Activated CD4-positive, alpha-beta T cell treated with anti-CD3 and anti-CD28 coated beads, Interleukin-2, amount 50 U/mL, for 24 hours (primary cell): ENCODE measurements at regions not wholly inside any gene's neighbourhood (a gene's known extent, or its start where the extent isn't known, plus 50 kb on each side); places are given as distances from the start of the nearest gene placed in this dataset.

Experiments
- DNase-seq, 2 donors: peaks; one replicate each; pipeline ENCODE4 v3.0.0-alpha.2; 2020; ENCODE audit warnings: low read depth in 1 of 2, low spot score in 1 of 2

DNA sequence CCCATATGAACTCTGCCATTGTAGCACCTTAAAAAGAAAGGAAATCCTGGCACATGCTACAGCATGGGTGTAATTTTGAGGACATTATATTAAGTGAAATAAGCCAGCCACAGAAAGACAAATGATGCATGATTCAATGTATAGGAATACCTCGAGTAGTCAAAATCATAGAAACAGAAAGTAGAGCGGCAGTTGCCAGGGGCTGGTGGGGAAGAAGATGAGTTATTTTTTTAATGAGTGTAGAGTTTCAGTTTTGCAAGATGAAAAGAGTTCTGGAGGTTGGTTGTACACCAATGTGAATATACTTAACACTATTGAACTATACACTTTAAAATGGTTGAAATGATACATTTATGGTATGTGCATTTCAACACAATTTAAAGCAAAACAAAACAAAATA lies 133.0 kb downstream of the ZDHHC21 start:
- DNase-seq: no peak

DNA sequence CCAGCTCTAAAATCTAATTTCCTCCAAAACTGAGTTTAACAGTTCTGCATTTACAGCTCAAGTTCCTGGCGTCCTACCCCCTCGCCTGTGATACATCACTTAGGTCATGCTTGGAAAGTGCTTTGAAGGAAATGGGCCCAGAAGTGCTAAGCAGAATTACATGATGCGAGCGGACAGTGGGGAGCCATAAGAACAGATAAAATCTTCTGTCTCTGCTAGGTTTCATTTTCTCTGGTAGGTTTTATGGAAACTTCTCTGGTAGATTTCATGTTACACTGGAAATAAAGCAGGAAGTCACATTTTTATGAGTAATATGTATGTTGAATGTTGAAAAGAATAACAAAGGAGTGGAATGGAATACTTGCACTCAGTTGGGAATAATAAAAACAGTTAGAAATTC lies 138.3 kb downstream of the ZDHHC21 start:
- no peak for DNase-seq

DNA sequence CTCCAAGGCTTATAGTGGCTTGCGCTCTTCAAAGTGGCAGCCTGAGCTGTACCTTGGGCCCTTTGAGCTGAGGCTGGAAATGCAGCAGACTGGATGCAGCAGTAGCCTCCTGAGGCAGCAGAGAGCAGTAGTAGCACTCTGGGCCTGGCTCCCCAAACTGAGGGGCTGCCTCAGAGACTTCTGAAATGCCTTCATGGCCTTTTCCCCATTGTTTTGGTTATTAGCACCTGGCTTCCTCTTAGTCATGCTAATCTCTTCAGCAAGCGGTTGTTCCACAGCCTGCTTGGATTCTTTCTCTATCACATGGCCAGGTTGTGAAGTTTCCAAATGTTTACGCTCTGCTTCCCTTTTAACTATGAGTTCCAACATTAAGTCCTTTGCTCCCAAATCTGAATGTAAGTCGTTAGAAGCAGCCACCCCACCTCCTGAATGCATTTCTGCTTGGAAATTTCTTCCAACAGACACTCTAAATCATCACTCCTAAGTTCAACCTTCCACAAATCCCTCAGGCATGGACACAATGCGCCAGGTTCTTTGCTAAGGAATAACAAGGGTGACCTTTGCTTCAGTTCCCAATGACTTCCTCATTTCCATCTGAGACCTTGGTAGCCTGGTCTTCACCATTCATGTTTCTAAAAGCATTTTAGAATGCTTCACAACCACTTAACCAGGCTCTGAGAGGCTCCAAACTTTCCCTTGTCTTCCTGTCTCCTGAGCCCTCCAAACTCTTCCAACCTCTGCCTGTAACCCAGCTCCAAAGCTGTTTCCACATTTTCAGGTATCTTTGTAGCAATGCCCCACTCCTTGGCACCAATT lies 145.8 kb downstream of the ZDHHC21 start:
- no peak for DNase-seq

DNA sequence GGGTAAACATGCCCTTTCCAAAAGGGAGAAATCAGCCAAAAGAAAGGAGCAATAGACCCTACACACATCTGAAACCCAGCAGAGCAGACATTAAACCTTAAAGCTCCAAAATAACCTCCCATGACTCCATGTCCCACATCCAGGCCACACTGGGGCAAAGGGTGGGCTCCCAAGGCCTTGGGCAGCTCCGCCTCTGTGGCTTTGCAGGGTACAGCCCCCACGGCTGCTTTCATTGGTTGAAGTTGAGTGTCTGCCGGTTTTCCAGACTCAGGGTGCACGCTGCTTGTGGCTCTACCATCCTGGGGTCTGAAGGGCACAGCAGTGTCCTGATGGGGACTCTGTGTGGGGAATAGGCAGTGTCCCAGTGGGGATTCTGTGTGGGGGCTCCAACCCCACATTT lies 146.5 kb downstream of the ZDHHC21 start:
- DNase-seq: no peak

DNA sequence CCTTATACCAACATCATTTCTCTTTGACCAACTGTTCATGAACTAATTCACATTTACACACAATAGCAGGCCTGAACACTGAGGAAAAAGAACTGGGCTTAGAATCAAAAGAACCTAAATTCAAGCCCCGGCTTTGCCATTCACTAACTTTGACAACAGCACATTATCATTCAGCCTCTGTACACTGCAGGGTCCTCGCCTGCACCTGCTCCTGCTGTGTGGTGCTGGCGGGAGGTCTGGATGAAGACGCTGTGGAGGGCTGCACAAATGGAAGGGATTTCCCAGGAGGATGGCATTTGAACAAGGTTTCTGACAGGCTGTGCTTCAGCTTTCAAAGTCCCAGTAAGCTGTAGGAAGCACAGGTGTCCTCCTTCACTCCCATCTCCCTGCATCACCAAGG lies 151.2 kb downstream of the ZDHHC21 start:
- DNase-seq: no peak

DNA sequence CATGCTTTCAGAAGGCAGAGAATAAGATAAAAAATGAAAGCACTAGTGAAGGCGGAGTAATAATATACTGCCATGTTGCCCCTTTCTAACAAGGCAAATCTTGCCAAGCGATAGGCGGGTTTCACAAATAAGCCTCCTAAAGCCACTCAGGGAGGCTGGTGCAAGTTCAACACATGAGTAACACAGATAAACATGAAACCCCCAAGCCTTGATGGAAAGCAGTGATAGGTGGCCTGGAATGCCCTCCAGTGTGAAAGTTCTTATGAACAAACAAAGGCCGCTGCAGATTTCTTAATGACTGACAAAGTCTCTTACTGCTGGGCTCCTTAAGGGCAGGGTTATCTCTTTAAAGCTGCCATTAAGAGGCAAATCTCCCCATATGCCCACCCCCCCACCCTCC lies 154.7 kb downstream of the ZDHHC21 start:
- DNase-seq: no peak

DNA sequence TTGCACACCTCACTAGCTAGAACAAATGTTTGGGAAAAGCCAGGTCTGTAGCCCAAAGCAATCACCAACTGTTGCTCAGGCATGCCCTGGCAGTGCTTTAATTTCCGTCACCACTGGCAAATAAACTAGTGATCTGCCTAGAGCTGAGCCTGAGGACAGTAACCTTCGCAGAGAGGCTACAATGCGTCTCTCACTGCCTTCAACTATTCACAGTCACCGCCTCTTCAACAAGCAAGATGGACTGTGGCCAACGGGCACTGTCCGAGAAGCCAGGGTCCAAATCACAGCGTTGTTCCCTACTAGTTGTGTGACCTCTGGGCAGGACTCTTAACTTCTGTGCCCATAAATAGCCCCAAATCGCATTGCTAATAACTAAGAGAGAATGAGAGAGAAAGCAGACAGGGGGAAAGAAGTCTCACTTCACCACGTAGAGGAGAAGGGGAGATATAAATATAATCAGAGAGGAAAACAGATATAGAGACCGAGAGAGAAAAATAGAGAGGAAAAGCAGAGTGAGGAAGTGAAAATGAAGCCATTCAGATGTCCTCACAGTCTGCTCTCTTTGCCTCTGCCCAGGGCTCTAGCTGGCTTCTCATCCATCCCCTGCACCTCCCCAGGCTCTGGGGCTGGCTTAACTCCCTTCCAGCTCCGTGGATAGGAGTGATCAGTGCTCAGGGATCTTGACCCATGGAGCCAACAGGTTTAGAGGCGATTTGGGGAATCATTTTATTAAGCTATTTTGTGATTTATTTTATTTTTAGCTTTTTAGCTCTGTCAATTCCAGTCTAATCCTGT lies 157.9 kb downstream of the ZDHHC21 start:
- DNase-seq: no peak

DNA sequence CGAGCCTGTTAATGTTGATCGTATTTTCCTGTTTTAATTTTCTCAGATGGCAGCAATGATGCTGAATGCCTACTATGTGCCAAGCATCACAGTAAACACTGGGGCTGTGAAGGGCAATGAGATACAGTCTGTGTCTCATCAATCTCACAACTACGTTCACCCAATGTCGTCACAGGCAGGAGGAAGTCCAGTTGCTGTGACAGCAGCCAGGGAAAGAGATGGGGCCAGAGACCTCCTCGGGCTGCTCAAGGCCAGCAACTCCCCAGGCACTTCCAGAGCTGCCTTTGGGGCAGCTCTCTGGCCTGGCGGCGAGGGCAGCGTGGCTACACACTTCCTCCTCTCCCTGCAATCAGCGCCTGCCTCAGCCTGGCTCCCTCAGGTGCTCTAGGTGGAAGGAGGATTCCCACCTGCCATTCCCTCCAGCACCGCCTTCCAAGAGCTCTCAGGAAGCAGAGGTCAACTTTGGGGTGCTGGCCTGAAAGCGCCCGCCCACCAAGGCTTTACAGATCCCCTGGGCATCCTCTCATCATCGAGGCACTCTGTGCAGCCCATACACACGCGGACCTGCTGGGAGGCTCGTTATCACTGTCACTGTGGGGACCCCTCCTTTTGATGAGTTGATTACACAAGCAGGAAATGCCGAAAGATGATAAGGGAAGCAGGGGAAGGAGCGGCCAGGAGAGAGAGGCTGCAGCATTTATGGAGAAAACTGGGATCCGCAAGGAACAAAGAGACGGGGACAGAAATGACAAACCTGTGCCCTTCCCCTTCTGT lies 159.2 kb downstream of the ZDHHC21 start:
- DNase-seq: no peak

DNA sequence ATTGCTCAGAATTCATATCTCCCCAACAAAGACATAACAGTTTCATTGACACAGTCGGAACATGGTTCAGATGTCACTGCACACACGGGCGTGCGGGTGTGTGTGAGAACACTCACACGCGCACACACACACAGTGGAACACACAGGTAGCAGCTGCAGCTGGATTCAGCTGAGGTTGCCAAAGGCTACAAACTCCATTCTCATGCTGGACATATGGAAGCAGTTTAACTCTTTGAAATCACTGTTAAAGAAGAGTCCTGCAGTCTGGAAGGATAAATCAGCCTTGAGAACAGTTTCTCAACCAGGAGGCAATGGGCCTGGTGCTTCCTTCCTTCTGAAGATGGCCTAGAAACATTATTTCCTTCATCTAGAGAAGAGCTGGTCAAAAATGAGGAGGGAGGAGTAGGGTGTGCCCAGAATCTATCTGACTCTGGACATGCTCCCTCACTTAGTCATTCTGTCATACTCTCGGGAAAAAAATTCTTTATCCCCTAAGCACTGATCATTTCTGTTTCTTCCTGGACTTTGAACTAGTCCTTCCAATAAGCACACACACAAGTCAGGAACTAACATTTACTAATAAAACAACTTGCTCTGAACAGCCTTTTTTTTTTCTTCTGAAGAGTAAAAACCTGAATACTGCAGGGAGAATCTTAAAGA lies 160.6 kb downstream of the ZDHHC21 start:
- DNase-seq: no peak

DNA sequence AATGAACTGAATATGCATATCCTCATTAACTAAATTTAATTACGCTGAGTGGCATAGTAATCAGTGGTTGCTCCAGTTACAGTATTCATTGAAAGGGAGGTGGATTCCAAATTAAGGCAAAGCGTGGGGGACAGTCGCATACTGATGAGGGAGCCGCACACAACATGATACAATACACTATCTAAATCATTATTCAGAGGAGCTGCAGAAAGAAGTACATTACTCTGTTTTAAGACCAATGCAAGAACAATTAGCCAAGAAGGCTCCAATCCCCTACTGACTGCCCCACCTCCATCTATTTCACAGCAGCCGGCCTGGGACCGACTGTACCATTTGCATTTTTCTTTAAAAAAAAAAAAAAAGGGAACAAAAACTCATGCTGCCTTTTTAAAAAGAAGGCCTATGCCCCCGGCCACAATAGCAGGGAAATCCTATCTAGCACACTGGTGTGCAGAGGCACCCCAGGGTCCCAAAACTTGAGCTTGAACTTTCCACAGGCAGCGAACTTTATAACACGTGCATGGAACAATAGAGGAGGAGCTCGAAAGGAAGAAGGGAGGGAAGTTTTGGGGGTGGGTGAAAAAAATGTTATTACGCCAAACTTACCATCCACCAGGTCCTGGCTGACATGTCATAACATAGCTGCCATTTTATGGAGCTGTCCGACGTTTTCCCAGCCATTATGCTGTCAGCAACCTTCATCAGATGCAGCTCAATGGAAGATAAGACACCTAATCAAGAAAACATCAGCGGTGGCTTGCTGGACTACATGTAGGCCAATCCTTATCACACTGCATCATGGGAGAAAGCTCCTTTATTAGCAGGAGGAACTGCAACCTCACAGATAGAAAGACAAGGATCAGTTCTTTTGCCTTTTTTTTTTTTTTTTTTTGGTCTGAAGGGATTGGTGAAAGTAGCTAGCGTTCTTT lies 161.6 kb downstream of the ZDHHC21 start:
- DNase-seq: no peak

DNA sequence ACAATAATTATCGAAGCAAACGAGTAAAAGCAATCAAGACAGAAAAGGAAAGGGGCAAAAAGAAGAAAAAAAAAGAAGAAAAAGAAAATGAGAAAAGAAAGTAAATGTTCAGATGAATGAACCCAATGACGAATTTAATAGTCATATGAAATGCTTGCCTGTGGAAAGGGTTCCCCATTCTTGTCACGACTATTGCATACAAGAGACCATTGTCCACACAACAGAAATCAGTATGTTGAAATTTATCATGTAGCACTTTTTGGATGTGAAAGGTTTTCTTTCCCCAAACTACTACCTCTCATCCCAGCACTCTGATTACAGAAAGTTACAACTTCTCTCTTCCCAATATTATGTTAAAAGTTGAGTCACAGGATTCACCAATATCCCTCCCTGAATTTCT lies 162.4 kb downstream of the ZDHHC21 start:
- no peak for DNase-seq

DNA sequence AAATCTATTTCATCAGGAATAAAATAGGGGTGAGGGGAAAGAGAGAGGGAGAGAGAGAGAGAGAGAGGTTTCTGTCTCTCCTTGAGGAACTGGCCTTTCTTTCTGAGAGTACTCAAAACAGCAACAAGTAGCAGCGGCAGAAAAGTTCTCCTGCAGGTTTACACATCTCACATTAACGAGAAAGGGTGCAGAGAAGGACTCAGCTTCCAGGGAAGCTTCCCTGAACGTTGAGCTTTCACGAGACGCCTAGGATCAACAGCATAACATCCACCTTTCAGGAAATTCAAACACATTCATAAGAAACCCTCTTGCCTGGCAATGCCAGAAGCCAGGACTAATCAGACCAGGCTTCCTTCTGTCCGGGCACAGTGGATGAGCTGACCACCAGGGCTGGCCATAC lies 162.9 kb downstream of the ZDHHC21 start:
- DNase-seq: no peak

DNA sequence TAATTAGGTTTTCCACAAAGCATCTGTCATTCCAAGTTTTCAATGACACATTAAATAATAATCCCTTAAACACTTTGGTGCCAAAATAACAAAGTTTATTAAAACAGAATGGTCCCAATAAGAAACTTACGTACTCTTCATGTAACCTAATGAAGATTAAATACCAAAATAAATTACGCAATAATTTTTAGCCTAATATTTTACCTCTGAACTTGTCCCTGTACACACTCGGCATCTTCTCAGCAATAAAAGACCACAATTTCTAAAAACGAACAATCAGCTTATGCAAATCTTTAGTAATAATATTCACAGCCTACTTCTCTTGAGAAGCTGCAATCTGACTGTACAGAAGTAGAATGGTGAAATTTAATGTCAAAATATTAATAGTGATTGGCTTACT lies 163.6 kb downstream of the ZDHHC21 start:
- no peak for DNase-seq

DNA sequence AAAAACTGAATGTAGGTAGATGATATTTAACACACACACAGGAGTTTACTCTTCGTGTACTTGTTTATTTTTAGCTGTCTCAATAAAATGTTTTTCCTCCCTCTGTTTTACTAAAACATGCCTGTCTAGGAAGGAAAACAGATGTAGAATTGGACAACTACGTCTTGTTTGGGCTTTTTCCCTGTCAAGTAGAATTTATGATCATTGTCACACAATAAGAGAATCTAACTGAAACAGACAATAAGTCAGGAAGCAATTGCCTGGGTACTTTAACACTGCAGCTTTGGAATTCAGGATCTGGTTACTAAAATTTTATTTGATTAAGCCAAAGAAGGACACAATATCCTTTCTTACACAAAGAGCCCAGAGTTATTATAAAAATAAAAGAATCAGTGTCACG lies 164.2 kb downstream of the ZDHHC21 start:
- no peak for DNase-seq

DNA sequence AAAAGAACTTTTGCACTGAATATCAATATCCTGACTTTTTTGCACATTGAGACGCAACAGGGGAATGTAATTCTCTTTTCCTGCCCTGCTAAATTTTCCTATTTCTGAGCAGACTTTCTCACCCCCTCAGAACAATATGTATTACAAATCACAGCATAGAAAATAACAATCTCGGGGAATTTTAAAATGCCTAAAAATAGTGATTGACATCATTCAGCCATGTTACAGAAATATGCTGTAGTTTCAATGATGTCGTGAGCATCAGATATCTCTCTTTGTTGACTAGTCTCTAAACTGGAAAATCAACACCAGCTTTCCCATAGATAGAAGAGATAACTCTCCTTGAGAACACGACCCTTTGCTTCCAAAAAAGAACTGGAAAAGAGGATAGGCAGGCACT lies 166.7 kb downstream of the ZDHHC21 start:
- no peak for DNase-seq

DNA sequence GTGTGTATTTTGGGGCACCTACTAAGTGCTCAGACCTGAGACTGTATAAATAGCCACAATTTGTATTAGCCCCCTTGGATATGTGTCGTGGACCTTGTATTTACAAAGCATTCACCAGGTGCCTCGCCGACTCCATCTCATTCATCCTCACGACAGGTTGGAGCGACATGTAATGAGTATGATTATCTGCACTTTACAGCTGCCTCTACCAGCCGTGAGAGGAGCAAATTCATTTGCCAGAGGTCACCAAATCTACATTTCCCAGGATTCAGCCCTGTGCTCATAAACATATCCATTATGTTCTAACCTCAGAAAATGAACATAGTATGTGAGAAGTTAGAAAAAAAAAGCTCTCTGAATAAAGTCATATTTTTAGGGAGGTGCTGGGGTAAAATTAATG lies 167.4 kb downstream of the ZDHHC21 start:
- DNase-seq: no peak

DNA sequence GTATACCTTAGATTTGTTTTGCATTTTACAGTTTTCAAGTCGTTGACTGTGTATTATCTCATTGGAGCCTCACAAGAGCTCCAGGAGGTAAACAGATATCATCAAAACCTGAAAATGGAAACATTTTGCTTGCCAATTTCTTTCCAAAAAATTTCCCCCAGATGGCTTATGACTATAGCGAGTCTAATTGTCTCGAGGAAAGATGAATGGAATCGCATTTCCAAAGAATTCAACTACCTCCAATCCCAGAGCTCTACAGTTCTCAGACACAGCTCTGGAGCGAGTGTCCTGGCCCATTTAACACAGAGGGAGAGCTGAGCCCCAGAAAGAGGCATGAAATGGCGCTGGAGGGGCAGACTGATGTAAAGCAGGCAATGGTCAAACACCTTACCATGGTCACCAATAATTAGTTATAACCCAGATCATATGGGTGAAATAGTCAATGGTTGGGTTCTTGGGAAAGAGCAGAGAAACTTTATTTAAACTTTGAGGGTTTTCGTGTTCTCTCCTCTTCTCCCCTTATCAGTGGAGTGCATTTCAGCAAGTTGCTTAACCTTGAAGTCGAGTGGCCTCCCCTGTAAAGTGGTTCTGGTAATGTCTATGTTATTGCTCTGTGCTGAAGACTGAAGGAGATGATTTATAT lies 168.2 kb downstream of the ZDHHC21 start:
- no peak for DNase-seq

DNA sequence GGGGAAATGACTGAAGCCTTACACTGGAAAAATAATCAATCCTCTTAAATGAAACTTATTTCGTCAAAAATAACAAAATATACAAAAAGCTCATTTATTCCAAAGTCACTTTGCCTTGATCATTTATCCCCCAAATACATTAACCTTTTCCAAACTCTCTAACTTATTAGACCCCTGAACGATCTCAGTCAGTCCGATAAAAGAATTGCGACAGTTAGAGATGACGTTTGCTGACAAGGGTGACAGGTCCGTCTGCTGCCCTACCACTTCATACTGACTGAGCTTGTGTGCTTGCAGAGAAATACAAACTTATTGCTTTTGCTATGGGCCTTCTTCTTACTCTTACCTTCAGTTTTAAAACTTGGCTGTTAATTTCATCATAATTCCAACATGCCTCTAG lies 169.7 kb downstream of the ZDHHC21 start:
- no peak for DNase-seq

DNA sequence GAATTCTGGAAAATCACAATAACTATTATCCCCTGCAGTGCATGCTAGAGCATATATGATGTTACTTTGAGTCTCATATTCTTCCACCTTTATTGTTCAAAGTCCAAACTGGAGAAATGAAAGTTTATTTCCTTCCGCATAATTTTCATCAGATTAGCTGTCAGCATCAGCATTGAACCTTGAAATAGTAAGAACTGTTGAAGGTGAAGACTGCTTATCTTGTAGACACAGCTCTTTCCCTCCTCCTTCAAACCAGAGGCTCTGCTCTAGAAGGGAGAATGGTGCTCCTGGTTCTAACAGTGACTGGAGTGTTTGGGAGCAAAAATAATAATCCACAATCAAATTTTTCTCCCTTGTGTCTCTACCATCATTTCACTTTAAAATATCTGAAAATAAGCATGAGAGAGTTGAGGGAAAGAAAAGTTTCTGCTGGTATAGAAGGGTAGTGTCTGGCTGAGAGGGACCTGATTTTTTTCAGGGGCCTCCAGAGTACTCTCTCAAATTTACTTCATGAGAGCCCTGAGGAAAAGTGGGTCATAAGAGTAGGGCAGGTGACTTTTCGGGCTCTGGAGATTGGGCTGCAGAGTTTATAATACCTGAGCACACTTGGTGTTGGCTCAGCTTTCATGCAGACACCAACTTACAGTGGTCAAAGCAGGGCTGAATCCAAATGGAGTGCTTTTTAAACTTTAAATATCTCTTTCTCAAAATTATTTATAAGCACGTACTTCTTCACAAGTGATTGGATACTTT lies 170.4 kb downstream of the ZDHHC21 start:
- DNase-seq: no peak
